Activated naive CD8-positive, alpha-beta T cell treated with anti-CD3 and anti-CD28 coated beads, Interleukin-2, amount 10 ng/mL, durations not matched to agents 7 days and 5 days (primary cell): ENCODE measurements at regions not wholly inside any gene's neighbourhood (a gene's known extent, or its start where the extent isn't known, plus 50 kb on each side); places are given as distances from the start of the nearest gene placed in this dataset.
"Not testable (repeated sequence)": the region's sequence is repeated elsewhere in the genome, so short reads cannot be mapped to it uniquely, and the experiment has no call there.

Experiments used
- ATAC-seq: fragments of 150-1000 bp; cut with Tn5 transposase; one replicate; pipeline ENCODE4 v1.10.0; 2021; ENCODE audit warnings: low read depth, moderate library complexity
- POLR2A ChIA-PET: fragments of 350-600 bp; sonication (Branson Sonifier 250); formaldehyde crosslinking; loops from one replicate; lab custom pipeline; 2021; ENCODE audit warnings: antibody characterized with exemption; lab: Charles Lee
- DNase-seq: peaks from one replicate; pipeline ENCODE4 v3.0.0; 2021
- H3K27ac Mint-ChIP-seq: one replicate; pipeline ENCODE4 v1.8.0; 2022; ENCODE audit warnings: mild to moderate bottlenecking, mixed read lengths
- H3K27me3 Mint-ChIP-seq: one replicate; pipeline ENCODE4 v1.8.0; 2022; ENCODE audit warnings: mild to moderate bottlenecking, moderate library complexity, mixed read lengths
- H3K36me3 Mint-ChIP-seq: one replicate; pipeline ENCODE4 v1.8.0; 2021; ENCODE audit warnings: mild to moderate bottlenecking, mixed read lengths
- H3K4me1 Mint-ChIP-seq: one replicate; pipeline ENCODE4 v1.8.0; 2021; ENCODE audit warnings: mixed read lengths
- H3K4me3 Mint-ChIP-seq: one replicate; pipeline ENCODE4 v1.8.0; 2022; ENCODE audit warnings: mild to moderate bottlenecking, moderate library complexity, mixed read lengths
- H3K9me3 Mint-ChIP-seq: one replicate; pipeline ENCODE4 v1.8.0; 2021; ENCODE audit warnings: mixed read lengths

DNA sequence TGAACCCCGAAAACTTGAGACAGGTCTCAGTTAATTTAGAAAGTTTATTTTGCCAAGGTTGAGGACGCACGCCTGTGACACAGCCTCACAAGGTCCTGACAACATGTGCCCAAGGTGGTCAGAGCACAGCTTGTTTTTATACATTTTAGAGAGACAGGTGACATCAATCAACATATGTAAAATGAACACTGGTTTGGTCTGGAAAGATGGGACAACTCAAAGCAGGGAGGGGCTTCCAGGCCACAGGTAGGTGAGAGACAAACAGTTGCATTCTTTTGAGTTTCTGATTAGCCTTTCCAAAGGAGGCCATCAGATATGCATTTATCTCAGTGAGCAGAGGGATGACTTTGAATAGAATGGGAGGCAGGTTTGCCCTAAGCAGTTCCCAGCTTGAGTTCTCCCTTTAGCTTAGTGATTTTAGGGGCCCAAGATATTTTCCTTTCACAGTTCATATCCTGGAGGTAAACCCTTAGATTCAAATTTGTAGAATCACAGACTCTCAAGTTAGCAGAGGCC lies 262.8 kb downstream of the ARHGAP12 start:
- POLR2A ChIA-PET, H3K4me3 Mint-ChIP-seq, H3K27ac Mint-ChIP-seq, H3K4me1 Mint-ChIP-seq, H3K9me3 Mint-ChIP-seq, DNase-seq, ATAC-seq, H3K27me3 Mint-ChIP-seq, H3K36me3 Mint-ChIP-seq: not testable (repeated sequence)

DNA sequence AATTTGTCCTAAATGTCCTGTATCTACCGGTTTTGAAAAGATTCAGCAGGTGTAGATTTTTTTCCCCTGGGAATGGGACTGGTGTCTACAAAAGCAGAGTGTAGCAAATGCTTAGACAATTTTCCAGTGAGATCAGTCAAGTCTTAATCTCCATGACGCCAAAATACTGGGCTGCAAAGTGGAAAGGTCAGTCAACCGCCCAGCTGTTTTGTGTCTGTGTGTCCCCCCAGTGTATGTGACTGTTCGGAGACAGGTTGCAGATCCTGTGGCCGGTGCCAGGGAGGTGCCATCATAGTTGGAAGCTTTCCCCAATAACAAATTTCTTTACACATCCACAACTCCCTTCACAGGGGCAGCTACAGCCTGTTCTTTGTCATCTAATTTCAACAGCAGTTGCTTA lies 263.8 kb downstream of the ARHGAP12 start:
- Mint-ChIP-seq H3K27ac (no peak overlapping the region), H3K4me1 (no peaks in the 10 kb centered on the region), H3K9me3 (no peaks in the 10 kb centered on the region), H3K36me3 (no peaks in the 10 kb centered on the region), H3K4me3 (no peak overlapping the region), H3K27me3 (peaks cover 2% of the 10 kb centered on the region)
- POLR2A ChIA-PET = no interaction called here
- DNase-seq = no peak
- no peak for ATAC-seq

DNA sequence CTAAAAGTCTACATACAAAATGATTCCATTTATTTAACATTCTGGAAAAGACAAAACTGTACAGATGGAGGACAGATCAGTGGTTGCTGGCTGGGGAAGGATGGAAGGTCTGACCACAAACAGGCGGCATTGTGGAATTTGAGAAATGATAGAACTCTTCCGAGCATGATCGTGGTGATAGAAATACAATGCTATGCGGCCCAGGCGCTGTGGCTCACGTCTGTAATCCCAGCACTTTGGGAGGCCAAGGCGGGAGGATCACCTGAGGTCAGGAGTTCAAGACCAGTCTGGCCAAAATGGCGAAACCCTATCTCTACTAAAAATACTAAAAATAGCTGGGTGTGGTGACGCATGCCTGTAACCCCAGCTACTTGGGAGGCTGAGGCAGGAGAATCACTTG lies 264.6 kb downstream of the ARHGAP12 start:
- not testable (repeated sequence) for H3K27ac Mint-ChIP-seq, H3K4me3 Mint-ChIP-seq, H3K9me3 Mint-ChIP-seq, H3K27me3 Mint-ChIP-seq, ATAC-seq, DNase-seq, H3K36me3 Mint-ChIP-seq, H3K4me1 Mint-ChIP-seq
- POLR2A ChIA-PET = interaction anchor here (0.7 kb wide), 1 partner anchor 47 kb away, joined by 4 read pairs; no protein-coding TSS in a partner anchor

GRCh38 chr10:31660300-31660699 lies 268.3 kb downstream of the ARHGAP12 start:
- POLR2A ChIA-PET = no interaction called here
- ATAC-seq (no peak), DNase-seq (no peak)
- Mint-ChIP-seq H3K4me1 (no peaks in the 10 kb centered on the region), H3K4me3 (no peak overlapping the region), H3K27me3 (peaks cover 8% of the 10 kb centered on the region), H3K36me3 (no peaks in the 10 kb centered on the region), H3K9me3 (no peaks in the 10 kb centered on the region), H3K27ac (no peak overlapping the region)

DNA sequence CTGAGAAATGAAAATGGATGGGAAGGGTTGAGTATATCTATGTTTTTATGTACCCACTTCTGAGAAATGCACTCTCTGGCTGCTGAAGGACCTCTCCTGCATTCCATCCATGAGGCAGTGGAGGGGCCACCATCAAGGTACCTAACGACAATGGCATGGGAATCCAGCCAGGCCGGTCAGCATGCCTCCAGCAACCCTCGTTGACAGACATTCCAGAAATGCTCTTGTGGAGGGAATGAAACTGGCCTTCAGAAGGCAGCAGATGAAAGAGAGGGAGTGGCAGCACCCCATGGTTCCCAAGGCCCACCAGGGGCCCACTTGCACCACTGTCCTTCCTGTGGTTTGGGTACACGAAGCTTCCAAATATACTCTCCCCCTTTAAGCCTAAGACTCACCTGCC lies 269.0 kb downstream of the ARHGAP12 start:
- Mint-ChIP-seq H3K9me3 (no peaks in the 10 kb centered on the region), H3K27me3 (peaks cover 10% of the 10 kb centered on the region), H3K4me3 (no peak overlapping the region), H3K27ac (no peak overlapping the region), H3K36me3 (no peaks in the 10 kb centered on the region), H3K4me1 (no peaks in the 10 kb centered on the region)
- POLR2A ChIA-PET = no interaction called here
- ATAC-seq (no peak), DNase-seq (no peak)

GRCh38 chr10:31657434-31657872 lies 271.2 kb downstream of the ARHGAP12 start:
- Mint-ChIP-seq H3K4me1 (no peaks in the 10 kb centered on the region), H3K4me3 (no peak overlapping the region), H3K36me3 (no peaks in the 10 kb centered on the region), H3K27ac (no peak overlapping the region), H3K9me3 (no peaks in the 10 kb centered on the region), H3K27me3 (peaks cover 14% of the 10 kb centered on the region)
- no peak for DNase-seq
- ATAC-seq = no peak
- POLR2A ChIA-PET = interaction anchor here (0.7 kb wide), 1 partner anchor 115 kb away, joined by 3 read pairs; no protein-coding TSS in a partner anchor

GRCh38 chr10:31656851-31657433 lies 271.7 kb downstream of the ARHGAP12 start:
- H3K36me3 Mint-ChIP-seq = no peaks in the 10 kb centered on the region
- no peak for ATAC-seq
- no peaks in the 10 kb centered on the region for H3K4me1 Mint-ChIP-seq
- DNase-seq = no peak
- peaks cover 18% of the 10 kb centered on the region for H3K27me3 Mint-ChIP-seq
- no peak overlapping the region for H3K4me3 Mint-ChIP-seq
- no peak overlapping the region for H3K27ac Mint-ChIP-seq
- POLR2A ChIA-PET = no interaction called here
- no peaks in the 10 kb centered on the region for H3K9me3 Mint-ChIP-seq

- Mint-ChIP-seq H3K9me3 (no peaks in the 10 kb centered on the region), H3K4me1 (no peaks in the 10 kb centered on the region), H3K4me3 (no peak overlapping the region), H3K27me3 (peaks cover 18% of the 10 kb centered on the region), H3K27ac (no peak overlapping the region), H3K36me3 (no peaks in the 10 kb centered on the region)
- no peak for DNase-seq
- ATAC-seq = no peak
- POLR2A ChIA-PET = no interaction called here
Observed at GRCh38 chr10:31652038-31652437, 276.6 kb downstream of the ARHGAP12 start.

GRCh38 chr10:31650010-31650409 lies 278.6 kb downstream of the ARHGAP12 start:
- no peak overlapping the region for H3K4me3 Mint-ChIP-seq
- DNase-seq = no peak
- H3K27me3 Mint-ChIP-seq = peaks cover 10% of the 10 kb centered on the region
- no peaks in the 10 kb centered on the region for H3K4me1 Mint-ChIP-seq
- POLR2A ChIA-PET = no interaction called here
- H3K27ac Mint-ChIP-seq = no peak overlapping the region
- ATAC-seq = no peak
- no peaks in the 10 kb centered on the region for H3K9me3 Mint-ChIP-seq
- H3K36me3 Mint-ChIP-seq = no peaks in the 10 kb centered on the region

GRCh38 chr10:31648966-31649365 lies 279.7 kb downstream of the ARHGAP12 start:
- POLR2A ChIA-PET = no interaction called here
- Mint-ChIP-seq H3K27ac (no peak overlapping the region), H3K9me3 (no peaks in the 10 kb centered on the region), H3K27me3 (peaks cover 7% of the 10 kb centered on the region), H3K36me3 (no peaks in the 10 kb centered on the region), H3K4me3 (no peak overlapping the region), H3K4me1 (no peaks in the 10 kb centered on the region)
- DNase-seq = no peak
- no peak for ATAC-seq

DNA sequence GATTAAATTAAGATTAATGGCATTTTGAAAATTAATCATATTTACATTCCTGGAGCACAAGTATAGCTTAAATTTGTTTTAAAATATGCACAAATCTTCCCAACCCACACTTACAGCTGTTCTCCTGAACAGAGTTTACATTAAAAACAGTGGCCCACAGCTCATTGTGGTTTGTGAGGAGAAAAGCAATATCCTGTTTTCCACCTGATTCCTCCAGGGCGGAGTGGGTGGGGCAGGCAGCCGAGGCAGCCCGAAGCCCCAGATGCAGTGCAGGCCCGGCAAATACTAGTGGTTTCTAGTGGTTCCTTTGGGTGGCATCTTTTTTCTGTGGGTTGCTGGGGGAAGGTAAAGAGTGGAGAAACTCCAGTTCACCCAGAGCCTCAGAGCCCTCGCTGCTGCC lies 280.8 kb downstream of the ARHGAP12 start:
- no peaks in the 10 kb centered on the region for H3K4me1 Mint-ChIP-seq
- no peaks in the 10 kb centered on the region for H3K36me3 Mint-ChIP-seq
- H3K27me3 Mint-ChIP-seq = peaks cover 7% of the 10 kb centered on the region
- POLR2A ChIA-PET = no interaction called here
- no peaks in the 10 kb centered on the region for H3K9me3 Mint-ChIP-seq
- no peak overlapping the region for H3K4me3 Mint-ChIP-seq
- no peak overlapping the region for H3K27ac Mint-ChIP-seq
- ATAC-seq = no peak
- DNase-seq = no peak

DNA sequence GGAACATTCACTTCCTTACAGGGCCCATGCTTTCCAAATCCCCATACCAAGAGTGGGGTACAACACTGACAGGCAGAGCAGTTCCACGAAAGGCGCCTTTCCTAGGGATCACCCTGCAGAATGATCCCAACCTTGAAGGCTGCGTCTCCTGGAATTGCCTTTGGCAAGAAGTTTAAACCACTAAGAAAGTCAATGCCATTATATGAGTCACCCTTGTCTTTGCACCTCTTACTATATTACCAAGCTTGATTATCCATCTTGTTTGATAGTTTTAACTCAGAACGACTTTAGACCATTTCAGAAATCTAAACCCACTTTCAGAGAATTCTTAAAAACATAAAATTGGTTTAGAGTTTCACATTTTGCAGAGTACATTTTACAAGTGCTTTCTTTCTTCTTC lies 282.1 kb downstream of the ARHGAP12 start:
- peaks cover under 1% of the 10 kb centered on the region for H3K9me3 Mint-ChIP-seq
- no peak overlapping the region for H3K27ac Mint-ChIP-seq
- no peak overlapping the region for H3K4me3 Mint-ChIP-seq
- no peaks in the 10 kb centered on the region for H3K4me1 Mint-ChIP-seq
- peaks cover 6% of the 10 kb centered on the region for H3K27me3 Mint-ChIP-seq
- H3K36me3 Mint-ChIP-seq = no peaks in the 10 kb centered on the region
- ATAC-seq = no peak
- no peak for DNase-seq
- POLR2A ChIA-PET = no interaction called here

DNA sequence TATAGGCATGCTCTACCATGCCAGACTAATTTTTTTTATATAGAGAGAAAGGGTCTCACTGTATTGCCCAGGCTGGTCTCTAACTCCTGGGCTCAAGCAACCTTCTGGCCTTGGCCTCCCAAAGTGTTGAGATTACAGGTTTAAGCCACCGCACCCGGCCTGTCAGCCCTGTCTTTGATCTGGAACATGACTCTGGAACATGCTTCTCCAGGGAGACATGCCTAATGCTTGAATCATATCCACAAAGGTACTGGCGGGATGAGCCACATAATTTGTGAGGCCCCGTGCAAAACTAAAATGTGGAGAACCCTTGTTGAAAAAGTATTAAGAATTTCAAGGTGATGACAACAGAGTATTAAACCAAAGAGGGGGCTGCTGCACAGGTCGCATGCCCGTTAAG lies 282.8 kb downstream of the ARHGAP12 start:
- H3K27me3 Mint-ChIP-seq = peaks cover 6% of the 10 kb centered on the region
- POLR2A ChIA-PET = no interaction called here
- H3K4me1 Mint-ChIP-seq = no peaks in the 10 kb centered on the region
- DNase-seq (no peak), ATAC-seq (no peak)
- H3K36me3 Mint-ChIP-seq = no peaks in the 10 kb centered on the region
- no peak overlapping the region for H3K27ac Mint-ChIP-seq
- no peak overlapping the region for H3K4me3 Mint-ChIP-seq
- peaks cover 5% of the 10 kb centered on the region for H3K9me3 Mint-ChIP-seq

DNA sequence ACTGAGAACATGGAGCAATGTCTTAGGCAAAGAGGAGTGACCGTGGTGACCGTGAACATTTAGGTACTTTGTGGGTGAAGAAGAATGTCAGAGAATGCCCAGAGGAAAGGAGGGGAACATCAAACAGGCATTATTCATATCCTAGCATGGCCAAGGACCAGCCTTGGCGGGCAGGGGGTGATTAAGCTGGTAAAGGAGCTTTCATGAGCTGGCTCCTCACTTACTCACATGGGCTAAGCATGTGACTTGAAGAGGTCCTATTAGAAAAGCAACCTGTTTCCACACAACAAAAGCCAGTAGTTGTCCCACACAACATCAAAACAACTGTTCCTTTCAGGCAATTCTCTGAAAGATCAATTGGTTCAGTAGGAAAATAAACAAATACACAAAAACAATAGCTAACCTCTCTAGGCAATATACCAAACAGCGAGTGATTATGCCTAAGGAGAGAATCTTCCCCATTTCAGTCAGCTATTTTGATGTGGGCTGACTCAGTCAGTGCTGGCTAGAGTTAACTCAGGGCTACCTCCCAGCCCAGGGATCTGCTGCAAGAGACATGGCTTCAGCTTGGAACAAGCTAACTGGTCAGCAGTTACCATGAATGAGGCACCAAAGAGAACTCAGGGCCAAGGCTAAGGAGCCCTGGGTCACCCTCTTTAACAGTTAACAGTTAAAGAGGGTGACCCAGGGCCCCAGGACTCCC lies 283.5 kb downstream of the ARHGAP12 start:
- H3K27ac Mint-ChIP-seq = no peak overlapping the region
- H3K36me3 Mint-ChIP-seq = no peaks in the 10 kb centered on the region
- DNase-seq (no peak), ATAC-seq (no peak)
- peaks cover 6% of the 10 kb centered on the region for H3K27me3 Mint-ChIP-seq
- H3K4me3 Mint-ChIP-seq = no peak overlapping the region
- POLR2A ChIA-PET = no interaction called here
- H3K4me1 Mint-ChIP-seq = no peaks in the 10 kb centered on the region
- peaks cover 5% of the 10 kb centered on the region for H3K9me3 Mint-ChIP-seq
